NCI-H187 (cell line): ENCODE measurements at regions not wholly inside any gene's neighbourhood (a gene's known extent, or its start where the extent isn't known, plus 50 kb on each side); places are given as distances from the start of the nearest gene placed in this dataset.

Experiments
- DNase-seq, 2 experiments: peaks; one replicate each; lab custom pipeline; 2025; lab: John Stamatoyannopoulos, UW

- DNase-seq: no peak
Observed at GRCh38 chrX:6694221-6694620, 159.3 kb upstream of the VCX3A start.

GRCh38 chrX:6693051-6693450, 158.1 kb upstream of the VCX3A start:
- no peak for DNase-seq

GRCh38 chrX:6685489-6685888, 150.6 kb upstream of the VCX3A start:
- DNase-seq: no peak

DNA sequence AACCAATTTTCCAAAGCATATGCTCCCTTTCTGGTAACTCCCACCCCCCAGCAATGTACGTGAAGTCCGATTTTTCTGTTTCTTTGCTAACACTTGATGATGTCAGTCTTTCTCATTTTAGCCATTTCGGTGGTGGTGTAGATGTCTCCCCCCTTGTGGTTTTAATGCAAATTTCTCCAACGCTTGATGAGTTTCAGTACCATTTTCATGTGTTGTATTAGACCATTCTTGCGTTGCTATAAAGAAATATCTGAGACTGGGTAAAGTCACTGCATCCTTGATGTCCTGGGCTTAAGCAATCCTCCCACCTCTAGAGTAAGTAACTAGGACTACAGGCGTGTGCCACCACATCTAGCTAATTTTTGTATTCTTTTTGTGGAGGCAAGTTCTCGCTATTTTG, 148.4 kb upstream of the VCX3A start:
- DNase-seq: no peak

- DNase-seq: no peak
Observed at GRCh38 chrX:6681521-6682145, 146.7 kb upstream of the VCX3A start.

DNA sequence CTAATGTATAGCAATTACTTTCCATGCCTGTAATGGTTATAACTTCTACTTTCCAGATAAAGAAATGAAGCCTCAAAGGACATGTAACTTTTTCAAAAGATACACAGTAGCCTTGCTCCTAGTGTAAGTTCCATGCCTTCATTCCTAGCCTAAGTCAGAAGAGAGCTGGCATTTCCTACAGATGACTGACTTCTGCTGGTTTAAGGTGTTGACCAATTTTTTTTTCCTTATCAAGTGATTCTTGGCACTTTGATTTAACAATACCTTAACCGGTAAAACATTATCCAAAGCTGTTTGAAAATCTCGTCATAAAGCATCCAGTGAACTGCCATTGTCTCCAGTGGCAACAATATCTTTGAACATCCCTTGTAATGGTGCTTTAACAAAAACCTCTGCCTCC, 145.1 kb upstream of the VCX3A start:
- DNase-seq: no peak

GRCh38 chrX:6679550-6679949, 144.6 kb upstream of the VCX3A start:
- no peak for DNase-seq

DNA sequence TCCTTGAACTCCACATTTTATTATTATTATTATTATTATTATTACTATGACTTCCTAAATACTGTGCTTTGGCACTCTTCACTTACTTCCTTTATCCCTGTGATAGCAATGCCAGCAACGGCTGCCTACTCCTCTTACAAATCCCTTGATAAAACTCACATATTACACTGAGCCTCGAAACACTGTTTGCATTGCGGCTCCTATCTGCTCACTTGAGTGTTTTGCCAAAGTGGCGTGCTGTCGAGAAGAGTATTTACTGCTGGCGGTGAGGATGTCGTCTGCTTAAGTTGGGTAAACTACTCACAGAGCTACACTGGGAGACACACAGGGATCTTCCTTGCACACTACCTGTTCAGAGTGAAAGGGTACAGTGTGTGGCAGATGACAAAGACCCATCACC, 143.4 kb upstream of the VCX3A start:
- DNase-seq: peak in 1 of 2 experiments; percentile 12

DNA sequence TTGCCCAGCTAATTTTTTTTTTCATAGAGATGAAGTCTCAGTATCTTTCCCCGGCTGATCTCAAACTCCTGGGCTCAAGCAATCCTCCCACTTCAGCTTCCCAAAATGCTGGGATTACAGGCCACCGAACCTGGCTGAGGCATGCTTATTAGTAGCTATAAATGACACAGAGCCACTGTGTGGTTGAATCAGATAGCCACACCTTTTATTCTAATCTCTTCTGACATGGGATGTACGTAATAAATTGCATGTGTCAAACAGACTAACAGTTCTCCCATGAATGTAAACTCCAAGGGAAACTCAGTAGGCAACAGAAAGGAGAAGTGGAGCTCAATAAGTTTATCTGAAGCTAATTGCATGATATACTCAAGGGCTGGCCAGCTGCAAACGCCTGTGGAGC, 139.8 kb upstream of the VCX3A start:
- no peak for DNase-seq

DNA sequence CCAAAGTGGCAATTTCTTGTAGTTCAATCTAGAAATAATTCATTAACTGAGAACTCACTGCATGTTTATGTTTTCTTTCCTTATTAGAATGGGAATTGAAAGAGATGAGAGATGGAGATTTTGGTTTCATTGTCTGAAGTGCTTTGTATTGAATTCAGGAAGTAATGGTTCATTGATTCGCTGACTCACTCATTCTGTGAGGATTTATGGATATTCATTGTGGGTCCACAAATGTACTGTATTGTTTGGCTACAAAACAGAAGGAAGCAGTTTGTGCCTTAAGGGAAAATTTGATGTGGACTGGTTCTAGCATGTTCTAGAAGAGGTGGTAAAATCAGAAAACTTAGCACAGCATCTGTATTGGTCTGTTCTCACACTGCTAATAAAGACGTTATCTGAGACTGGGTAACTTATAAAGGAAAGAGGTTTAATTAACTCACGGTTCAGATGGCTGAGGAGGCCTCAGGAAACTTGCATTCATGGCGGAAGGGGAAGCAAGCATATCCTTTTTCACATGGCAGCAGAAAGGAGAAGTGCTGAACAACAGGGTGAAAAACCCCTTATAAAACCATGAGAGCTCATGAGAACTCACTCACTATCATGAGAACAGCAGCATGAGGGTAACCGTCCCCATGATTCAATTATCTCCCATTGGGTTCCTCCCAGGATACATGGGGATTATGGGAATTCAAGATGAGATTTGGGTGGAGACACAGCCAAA, 132.3 kb upstream of the VCX3A start:
- no peak for DNase-seq

- no peak for DNase-seq
Observed at GRCh38 chrX:6666624-6667023, 131.7 kb upstream of the VCX3A start.

- no peak for DNase-seq
Observed at GRCh38 chrX:6661736-6662135, 126.8 kb upstream of the VCX3A start.

GRCh38 chrX:6660567-6661264, 125.8 kb upstream of the VCX3A start:
- DNase-seq: no peak

GRCh38 chrX:6645216-6645615, 110.3 kb upstream of the VCX3A start:
- DNase-seq: no peak

- no peak for DNase-seq
Observed at GRCh38 chrX:6644411-6644810, 109.5 kb upstream of the VCX3A start.

- DNase-seq: no peak
Observed at GRCh38 chrX:6640727-6641126, 105.8 kb upstream of the VCX3A start.

- no peak for DNase-seq
Observed at GRCh38 chrX:6614506-6614905, 79.6 kb upstream of the VCX3A start.

DNA sequence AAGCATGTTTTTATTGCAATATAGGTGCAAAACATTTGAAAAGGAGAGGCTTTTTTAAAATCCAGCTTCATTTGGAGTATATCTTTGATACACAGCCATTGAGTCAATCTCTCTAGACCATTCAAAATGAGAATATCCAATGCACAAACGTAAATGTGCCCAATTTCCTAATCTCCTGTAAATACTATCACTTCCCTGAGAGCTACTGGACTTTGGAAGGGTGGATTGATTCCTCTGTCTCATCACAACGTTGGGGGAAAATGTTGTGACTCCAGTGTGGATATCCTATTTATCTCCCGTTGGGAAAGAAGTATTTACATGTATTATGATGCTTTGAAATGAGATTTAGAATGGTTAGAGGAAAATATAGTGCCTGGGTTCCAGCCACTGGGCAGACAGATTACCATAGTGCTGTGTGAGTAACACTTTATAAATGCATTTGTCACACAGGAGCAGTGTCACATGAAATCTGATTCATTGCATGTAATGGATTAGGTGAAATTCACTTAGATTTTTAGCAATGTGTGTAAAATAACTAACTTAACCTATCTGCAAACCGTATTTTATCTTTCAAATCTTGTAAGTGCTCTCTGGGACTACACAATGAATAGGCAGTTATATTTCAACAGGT, 64.4 kb upstream of the VCX3A start:
- no peak for DNase-seq
